ENCODE measurements at regions not wholly inside any gene's neighbourhood (a gene's known extent, or its start where the extent isn't known, plus 50 kb on each side); places are given as distances from the start of the nearest gene placed in this dataset.

- Histone ChIP-seq H3K9me3 (peaks cover 0 to 9% (median 0%) of the 10 kb centered on the region in 11 donors), H3K27me3 (no peaks in the 10 kb centered on the region), H3K4me3 (no peak overlapping the region), H3K4me1 (peaks cover 0 to 11% (median 0%) of the 10 kb centered on the region in 9 donors), H3K27ac (peak overlapping the region; percentile 50 to 92 (median 82)), H3K36me3 (no peaks in the 10 kb centered on the region)
- peak; percentile 91 to 96 (median 94) for ATAC-seq
- TF ChIP-seq CTCF (IDR thresholded peaks at IDR 0.05) = no peak
- DNase-seq = peak; percentile 14 to 57
- intact Hi-C loops (cut with DNase I) = no loop called here
Observed at GRCh38 chr11:94705419-94705818, 62.7 kb upstream of the AMOTL1 start.

DNA sequence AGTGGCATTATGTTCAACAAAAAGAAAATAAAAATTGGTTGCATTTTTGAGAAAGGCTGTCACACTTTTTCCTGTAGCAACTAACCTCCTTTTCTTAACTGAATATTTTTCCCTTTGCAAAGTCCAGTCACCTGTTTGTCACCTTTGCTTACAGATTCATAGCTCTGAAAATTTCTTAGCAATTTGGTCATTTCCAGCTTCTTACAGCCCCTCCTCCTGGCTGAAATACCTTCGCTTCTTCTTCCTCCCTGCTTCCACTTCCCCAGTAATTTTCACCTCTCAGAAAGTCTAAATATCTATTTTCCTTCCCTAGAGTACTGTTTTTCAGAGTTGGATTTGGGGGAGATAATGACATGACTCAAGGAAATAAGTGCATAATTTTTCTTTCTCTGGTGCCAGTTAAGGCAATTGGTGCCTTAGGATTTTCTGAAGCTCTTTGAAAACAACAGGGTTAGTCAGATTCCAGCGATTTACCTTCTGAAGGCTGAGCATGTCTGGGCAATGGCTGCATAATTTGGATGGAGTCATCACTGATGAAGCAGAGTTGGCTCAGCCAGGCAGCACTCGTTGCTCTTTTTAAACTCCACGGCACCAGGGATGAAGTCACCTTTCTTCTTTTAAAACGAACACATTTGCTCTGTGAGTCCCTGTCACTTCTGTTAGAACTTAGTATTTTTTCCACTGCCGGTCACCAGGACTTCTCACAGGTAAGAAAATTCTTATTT, 62.1 kb upstream of the AMOTL1 start:
- ATAC-seq = peak; percentile 77 to 95 (median 90)
- intact Hi-C loops (cut with DNase I) = no loop called here

GRCh38 chr11:94708176-94708575, 60.0 kb upstream of the AMOTL1 start:
- no peak for DNase-seq
- Histone ChIP-seq H3K9me3 (peaks cover 0 to 13% (median 0%) of the 10 kb centered on the region in 11 donors), H3K27ac (no peak overlapping the region), H3K4me3 (no peak overlapping the region), H3K36me3 (no peaks in the 10 kb centered on the region), H3K27me3 (no peaks in the 10 kb centered on the region), H3K4me1 (peaks cover 0 to 11% (median 0%) of the 10 kb centered on the region in 9 donors)
- ATAC-seq = no peak
- WGBS, 2 donors = 88 to 94% methylated on average over 4 of the region's 4 CpGs
- intact Hi-C loops (cut with DNase I) = no loop called here
- TF ChIP-seq CTCF (IDR thresholded peaks at IDR 0.05) = no peak

More for the DNA sequence above, 62.1 kb upstream of the AMOTL1 start:
- H3K4me3 ChIP-seq = peak overlapping the region in 9 of 10 donors; percentile 18 to 52 (median 46)
- H3K9me3 ChIP-seq = peaks cover 0 to 9% (median 0%) of the 10 kb centered on the region in 11 donors
- WGBS, 2 donors = 61 to 70% methylated on average over 6 of the region's 6 CpGs
- no peaks in the 10 kb centered on the region for H3K36me3 ChIP-seq
- H3K27me3 ChIP-seq = no peaks in the 10 kb centered on the region
- peak in 1 of 2 donors; percentile 50 for DNase-seq
- TF ChIP-seq CTCF (IDR thresholded peaks at IDR 0.05) = no peak
- H3K4me1 ChIP-seq = peaks cover 0 to 11% (median 0%) of the 10 kb centered on the region in 9 donors
- peak overlapping the region; percentile 50 to 92 (median 82) for H3K27ac ChIP-seq

GRCh38 chr11:94708642-94709041, 59.5 kb upstream of the AMOTL1 start:
- H3K36me3 ChIP-seq = no peaks in the 10 kb centered on the region
- intact Hi-C loops (cut with DNase I) = no loop called here
- no peak overlapping the region for H3K27ac ChIP-seq
- H3K27me3 ChIP-seq = no peaks in the 10 kb centered on the region
- 63 to 65% methylated on average over 4 of the region's 4 CpGs for WGBS, 2 donors
- peaks cover 0 to 11% (median 0%) of the 10 kb centered on the region in 9 donors for H3K4me1 ChIP-seq
- TF ChIP-seq CTCF (IDR thresholded peaks at IDR 0.05) = no peak
- DNase-seq = no peak
- H3K4me3 ChIP-seq = no peak overlapping the region
- no peak for ATAC-seq
- H3K9me3 ChIP-seq = peaks cover 0 to 18% (median 0%) of the 10 kb centered on the region in 11 donors
